GM13976 (cell line): ENCODE measurements at regions not wholly inside any gene's neighbourhood (a gene's known extent, or its start where the extent isn't known, plus 50 kb on each side); places are given as distances from the start of the nearest gene placed in this dataset.

Experiments used
- DNase-seq: peaks from one replicate; pipeline ENCODE4 v3.0.0; 2012; ENCODE audit warnings: low spot score
- in situ Hi-C: fragments of 300-500 bp; cut with MboI; formaldehyde crosslinking; loops from one replicate; pipeline ENCODE4 v1.12.0; 2022; ENCODE audit warnings: low sequenced_read_pairs, mixed read lengths, inconsistent platforms; ENCODE audit not compliant: unreplicated experiment
- TF ChIP-seq, protein P1 (sequence below): IDR thresholded peaks from 2 replicates; pipeline ENCODE4 v1.5.1; 2012; ENCODE audit warnings: borderline replicate concordance, mild to moderate bottlenecking; ENCODE audit not compliant: insufficient read depth; ENCODE audit errors: extremely low read depth, missing control alignments, control extremely low read depth

DNA sequence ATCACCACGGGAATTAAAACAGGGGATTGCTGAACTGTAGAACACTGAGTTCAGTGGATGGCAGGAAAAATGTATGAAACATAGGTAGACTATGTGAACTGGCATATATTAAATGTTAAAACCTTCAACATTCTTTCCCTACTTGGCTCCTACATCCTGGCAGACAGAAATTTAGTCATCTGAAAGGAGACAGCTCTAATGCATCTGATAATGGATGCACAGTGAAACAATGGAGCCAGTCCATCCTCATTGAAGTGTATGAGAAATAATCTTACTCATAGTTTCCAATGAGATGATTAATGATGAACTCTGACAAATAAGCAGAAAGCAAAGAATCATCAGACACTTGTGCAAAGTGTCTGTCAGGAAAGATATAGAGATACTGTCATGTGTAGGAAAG is 1629.7 kb upstream of the TMEFF2 start:
- TF ChIP-seq, protein P1, sequence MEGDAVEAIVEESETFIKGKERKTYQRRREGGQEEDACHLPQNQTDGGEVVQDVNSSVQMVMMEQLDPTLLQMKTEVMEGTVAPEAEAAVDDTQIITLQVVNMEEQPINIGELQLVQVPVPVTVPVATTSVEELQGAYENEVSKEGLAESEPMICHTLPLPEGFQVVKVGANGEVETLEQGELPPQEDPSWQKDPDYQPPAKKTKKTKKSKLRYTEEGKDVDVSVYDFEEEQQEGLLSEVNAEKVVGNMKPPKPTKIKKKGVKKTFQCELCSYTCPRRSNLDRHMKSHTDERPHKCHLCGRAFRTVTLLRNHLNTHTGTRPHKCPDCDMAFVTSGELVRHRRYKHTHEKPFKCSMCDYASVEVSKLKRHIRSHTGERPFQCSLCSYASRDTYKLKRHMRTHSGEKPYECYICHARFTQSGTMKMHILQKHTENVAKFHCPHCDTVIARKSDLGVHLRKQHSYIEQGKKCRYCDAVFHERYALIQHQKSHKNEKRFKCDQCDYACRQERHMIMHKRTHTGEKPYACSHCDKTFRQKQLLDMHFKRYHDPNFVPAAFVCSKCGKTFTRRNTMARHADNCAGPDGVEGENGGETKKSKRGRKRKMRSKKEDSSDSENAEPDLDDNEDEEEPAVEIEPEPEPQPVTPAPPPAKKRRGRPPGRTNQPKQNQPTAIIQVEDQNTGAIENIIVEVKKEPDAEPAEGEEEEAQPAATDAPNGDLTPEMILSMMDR, result no peak
- in situ Hi-C loops, result no loop called here

DNA sequence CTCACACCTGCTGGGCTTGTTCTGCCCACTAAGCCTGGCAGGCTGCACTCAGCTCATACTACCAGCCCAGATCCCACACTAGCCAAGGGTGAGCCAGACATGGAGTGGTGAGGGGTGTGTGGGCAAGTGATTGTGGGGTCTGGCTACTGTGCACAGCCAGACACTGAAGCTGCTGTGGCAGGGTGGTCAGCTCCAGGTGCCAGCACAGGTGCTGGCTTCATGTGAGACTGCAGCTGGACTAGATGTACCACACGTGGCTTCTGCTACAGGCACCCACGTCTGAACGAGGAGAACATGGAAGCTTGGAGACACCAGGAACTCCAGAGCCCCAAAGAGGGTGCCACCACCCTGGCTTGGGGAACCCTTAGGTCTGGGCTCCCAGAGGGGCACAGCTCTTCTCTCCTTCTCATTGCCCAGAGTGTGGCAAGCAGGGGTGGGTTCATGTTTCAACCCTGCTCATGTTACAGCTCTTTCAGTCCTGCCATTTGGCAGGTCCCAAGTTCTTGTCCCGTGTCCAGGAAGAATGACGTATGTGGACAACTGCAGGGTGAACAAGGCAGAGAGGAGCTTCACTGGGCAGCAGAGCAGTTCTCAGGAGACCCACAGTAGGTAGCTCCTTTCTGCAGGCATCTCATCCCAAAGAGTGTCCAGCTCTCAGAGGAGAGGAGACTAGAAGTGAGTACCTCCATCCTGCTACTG is 1624.2 kb upstream of the TMEFF2 start:
- in situ Hi-C loops, result no loop called here
- DNase-seq, result no peak
- TF ChIP-seq, protein P1, result no peak

More for the DNA sequence above, 1629.7 kb upstream of the TMEFF2 start:
- no peak for DNase-seq

DNA sequence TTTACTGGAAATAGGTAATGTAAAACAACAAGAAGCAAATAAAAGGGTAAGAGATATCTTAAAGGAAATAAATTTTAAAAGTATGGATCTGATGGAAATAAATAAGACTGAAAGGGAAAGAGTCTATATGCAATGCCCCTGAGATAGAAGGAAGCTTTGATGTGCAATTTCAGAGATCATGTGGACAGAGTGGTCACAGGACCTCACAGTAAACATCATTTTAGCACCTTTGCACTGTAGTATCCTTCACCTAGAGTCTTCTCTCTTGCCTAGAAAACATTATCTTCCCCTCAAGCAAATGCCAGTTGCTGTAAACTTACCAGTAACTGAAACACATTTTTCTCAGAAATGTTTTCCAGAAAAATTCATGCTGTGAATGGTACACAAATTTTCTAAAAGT is 1621.3 kb upstream of the TMEFF2 start:
- in situ Hi-C loops, result no loop called here
- DNase-seq, result no peak
- TF ChIP-seq, protein P1, result no peak

DNA sequence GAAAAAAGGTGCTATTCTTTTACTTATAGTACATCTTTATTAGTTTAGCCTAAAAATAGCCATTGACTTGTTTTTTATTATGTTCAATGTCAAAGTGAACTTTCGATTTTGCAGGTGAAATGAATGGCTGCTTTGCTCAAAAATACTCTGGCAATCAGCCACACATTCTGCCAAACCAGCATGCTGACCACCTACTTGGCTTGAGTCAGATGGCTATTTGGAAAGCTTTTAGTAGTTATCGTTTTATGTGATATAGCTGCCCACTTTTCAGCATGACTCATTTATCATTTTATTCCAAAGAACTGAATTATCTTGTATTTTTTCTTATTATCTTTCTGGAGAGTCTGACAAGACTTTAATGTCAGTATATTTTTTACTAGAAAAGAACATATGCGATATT is 1615.8 kb upstream of the TMEFF2 start:
- TF ChIP-seq, protein P1, result no peak
- no peak for DNase-seq
- in situ Hi-C loops, result no loop called here

DNA sequence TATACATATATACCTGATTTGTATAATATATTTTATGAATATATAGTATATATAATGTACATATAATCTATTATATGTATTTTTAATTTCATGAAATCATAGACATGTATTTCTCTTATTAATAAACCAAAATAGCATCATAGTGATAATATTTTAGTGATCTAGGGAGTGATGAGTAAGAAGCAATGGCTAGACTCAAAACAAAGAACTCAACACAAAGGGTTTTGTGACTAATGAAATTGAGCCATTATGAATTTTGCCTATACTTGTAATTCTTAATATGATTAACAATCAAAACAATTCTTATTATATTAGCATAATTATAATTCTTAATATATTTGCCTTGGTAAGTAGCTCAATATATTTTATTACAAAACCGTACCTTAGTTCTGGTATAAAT is 1614.1 kb upstream of the TMEFF2 start:
- DNase-seq, result no peak
- in situ Hi-C loops, result no loop called here
- TF ChIP-seq, protein P1, result no peak

DNA sequence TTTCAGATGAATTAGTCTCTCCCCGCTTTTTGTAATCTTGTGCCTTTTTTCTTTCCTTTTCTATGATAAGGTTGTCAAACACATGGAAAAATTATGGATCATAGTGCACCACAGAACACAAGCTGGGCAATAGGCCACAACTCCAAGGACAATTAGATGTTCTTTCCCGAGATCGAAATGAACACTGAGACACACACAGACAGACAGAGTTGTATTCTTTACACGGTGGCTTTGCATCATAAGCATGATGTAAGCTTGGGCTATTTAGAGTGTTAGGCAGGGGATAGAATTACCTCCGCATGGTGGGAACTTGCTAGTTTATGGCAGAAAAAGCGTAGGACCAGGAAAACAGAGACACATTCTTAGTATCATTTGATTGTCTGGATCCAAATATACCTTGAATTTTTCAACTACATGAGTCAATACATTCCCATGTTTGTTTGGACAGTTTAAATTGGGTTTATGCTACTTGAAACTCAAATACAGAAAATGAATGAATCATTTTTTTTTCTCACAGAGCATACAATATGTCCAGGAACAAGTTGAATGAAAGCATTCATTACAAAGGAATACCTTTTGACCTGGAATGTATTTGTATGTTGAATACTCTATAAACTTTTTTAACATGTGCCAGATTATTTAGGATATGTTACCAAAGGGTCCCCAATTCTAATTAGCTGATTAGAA is 1611.5 kb upstream of the TMEFF2 start:
- in situ Hi-C loops, result no loop called here
- TF ChIP-seq, protein P1, result no peak
- no peak for DNase-seq
